ENCODE measurements at regions not wholly inside any gene's neighbourhood (a gene's known extent, or its start where the extent isn't known, plus 50 kb on each side); places are given as distances from the start of the nearest gene placed in this dataset.
"Not testable (repeated sequence)": the region's sequence is repeated elsewhere in the genome, so short reads cannot be mapped to it uniquely, and the experiment has no call there.

DNA sequence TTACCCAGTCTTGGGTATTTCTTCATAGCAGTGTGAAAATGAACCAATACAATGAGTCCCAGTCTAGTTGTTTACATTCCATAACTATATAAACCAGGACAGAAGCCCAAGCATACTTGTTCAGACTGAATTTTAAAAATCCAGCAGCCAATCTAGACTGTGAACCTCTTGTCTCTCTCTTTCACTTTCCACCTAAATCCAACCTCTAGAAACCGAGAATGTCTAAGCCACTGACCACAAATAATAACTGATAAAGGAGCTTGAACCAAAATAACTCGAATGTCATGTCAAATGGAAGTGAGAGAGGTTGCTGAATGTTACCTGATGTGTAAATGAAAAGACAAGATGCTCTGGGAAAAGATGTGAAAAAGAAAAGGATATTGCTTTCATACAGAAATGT, 544.7 kb downstream of the NLGN4X start:
- no peak for DNase-seq

DNA sequence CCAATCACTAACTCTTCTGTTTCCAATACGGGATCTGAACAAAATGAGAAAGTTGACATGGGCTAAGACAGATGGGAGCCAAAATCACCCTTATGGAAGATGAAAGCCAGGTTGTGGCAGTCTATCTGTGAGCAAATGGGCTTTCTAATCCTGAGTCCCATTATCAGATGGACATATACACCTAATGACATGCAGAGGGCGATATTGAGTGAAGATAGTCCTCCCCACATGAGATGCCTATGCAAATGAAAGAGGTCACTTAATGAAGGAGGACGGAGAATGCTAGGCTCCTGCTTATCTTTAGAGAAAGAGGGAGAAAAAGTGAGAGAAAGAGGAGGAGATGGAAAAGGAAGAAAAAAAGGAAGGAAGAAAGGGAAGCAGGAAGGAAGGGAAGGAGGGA, 547.5 kb downstream of the NLGN4X start:
- DNase-seq: no peak

DNA sequence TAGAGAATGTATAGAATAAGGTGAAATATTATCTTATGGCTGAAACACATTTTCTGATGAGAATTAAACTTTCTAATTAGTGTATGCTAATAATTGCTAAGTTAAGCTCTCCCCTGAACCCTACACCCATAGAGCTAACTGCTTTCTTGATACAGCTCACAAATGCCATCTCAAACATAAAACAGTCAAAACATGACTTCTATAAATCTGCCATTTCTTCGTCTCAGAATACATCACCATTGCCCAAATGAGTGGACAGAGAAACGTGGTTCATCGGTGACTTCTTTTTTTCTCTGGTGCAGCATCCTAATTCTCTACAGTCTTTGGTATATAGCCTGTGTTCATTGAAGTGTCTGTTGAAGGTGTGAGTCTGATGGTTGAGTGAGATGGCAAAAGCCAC, 554.6 kb downstream of the NLGN4X start:
- no peak for DNase-seq

DNA sequence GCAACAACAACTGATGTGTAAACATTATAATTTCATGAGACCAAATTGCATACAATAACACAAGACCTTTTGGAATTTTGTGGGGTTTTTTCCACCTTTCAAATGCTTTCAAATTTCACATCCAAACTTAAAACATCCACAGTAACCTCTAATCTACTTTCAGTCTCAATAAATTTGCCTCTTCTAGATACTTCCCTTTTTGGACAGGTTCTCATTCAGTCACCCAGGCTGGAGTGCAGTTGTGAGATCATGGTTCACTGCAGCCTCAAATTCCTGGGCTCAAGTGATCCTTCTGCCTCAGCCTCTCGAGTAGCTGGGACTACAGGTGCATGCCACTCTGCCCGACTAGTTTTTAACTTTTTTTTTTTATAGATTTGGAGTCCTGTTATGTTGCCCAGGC, 556.6 kb downstream of the NLGN4X start:
- DNase-seq: no peak

DNA sequence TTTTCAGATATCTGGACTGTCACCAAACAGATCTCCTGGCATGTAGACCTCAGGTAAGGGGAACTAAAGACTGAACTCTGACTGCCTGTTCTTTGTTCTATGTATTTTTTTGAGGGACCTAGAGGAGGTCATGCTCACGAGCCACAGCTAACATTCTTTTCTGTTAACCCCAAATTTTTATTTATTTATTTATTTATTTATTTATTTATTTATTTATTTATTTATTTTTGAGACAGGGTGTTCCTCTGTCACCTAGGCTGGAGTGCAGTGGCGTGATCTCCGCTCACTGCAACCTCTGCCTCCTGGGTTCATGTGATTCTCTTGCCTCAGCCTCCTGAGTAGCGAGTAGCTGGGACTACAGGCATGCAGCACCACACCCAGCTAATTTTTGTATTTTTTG, 562.0 kb downstream of the NLGN4X start:
- not testable (repeated sequence) for DNase-seq

DNA sequence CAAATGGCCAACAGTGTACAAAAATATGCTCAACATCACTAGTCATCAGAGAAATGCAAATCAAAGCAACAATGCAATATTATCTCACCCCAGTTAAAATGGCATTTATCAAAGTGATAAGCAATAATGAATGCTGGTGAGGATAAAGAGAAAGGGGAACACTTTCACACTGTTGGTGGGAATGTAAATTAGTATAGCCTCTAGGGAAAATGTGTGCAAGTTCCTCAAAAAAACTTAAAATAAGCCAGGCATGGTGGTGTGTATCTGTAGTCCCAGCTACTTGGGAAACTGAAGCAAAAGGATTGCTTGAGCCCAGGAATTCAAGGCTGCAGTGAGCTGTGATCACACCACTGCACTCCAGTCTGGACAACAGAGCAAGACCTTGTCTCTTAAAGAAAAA, 572.1 kb downstream of the NLGN4X start:
- DNase-seq: no peak

DNA sequence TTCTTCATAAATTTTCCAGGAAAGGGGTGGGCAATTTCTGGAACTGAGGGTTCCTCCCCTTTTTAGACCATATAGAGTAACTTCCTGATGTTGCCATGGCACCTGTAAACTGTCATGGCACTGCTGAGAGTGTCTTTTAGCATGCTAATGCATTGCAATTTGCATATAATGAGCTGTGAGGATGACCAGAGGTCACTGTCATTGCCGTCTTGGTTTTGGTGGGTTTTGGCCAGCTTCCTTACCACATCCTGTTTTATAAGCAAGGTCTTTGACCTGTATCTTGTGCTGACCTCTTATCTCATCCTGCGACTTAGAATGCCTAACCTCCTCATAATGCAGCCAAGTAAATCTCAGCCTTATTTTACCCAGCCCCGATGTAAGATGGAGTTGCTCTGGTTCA, 577.8 kb downstream of the NLGN4X start:
- DNase-seq: no peak

DNA sequence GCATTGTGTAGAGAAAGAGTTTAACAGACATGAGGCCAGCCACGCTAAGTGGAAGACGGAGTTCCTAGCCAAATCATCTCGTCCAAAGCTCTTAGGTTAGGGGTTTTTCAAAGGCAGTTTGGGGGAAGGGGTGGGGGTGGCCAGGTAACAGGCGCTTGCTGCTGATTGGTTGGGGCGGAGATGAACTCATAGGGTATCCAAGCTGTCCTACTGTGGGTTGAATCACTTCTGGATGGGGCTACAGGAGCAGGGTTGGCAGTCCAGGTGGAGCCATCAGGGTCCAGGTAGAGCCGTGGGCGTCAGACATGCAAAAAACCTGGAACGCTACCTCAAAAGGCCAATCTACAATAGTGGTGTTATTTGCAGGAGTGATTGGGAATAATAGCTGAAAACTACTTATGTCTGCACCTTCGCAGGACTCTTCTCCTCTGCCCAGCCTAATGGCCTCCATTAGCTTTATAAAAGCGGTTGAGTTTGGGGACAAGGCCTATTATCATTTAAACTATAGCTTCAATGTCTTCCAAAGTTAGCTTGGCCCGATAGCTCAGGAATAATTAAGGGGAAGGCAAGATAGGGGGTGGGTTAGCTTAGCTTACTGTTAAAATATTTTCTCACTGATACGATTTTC, 579.6 kb downstream of the NLGN4X start:
- DNase-seq: no peak

DNA sequence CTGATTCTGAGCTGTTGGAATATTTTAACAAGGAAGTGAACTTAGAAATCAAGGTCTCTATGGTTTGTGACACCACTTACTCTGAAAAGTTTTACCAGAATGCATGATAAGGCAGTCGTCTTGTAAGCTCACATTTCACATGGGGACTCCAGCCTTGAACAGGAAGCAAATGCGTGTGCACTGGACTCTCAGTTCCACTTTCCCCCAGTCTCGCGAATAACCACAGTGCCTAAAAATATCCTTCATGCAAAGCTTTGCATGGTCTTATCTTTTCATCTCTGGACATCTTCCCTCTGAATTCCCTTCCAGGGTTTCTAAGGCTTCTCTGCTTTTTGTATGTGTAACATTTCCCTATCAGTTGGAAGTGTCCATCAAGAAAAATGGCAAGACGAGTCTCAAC, 581.8 kb downstream of the NLGN4X start:
- DNase-seq: no peak

DNA sequence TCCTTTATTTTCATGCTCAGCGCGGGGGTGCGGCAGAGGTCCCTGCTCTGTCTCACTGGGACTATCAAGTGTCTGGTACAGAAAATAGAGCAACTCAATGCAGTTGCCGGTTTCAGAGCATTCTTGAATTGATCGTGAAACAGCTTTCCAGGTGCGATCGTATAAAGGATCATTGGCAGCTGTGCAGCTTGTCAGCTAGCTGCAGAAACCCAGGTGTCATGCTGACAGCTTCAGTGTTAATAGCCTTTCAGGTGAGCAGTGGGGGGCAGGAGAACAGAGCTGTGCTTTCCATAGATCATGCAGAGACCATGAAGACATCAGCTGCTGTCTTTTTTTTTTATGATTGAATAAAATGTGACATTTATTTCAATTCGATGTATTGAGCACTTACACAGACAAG, 583.9 kb downstream of the NLGN4X start:
- no peak for DNase-seq

DNA sequence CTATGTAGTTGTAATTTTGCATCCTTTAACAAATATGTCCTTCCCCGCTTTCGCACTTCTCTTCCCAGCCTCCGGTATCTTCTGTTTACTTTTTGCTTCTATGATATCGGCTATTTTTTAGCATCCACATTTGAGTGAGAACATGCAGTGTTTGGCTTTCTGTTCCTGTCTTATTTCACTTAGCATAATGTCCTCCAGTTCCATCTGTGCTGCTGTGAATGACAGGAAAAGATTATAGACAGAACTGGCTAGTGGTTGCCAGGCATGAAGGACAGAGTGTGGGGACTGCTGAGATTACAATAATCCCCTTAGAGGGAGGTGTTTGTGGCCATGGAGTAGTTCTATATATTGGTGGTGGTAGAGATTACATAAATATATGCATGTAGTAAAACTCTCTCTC, 588.6 kb downstream of the NLGN4X start:
- DNase-seq: no peak

DNA sequence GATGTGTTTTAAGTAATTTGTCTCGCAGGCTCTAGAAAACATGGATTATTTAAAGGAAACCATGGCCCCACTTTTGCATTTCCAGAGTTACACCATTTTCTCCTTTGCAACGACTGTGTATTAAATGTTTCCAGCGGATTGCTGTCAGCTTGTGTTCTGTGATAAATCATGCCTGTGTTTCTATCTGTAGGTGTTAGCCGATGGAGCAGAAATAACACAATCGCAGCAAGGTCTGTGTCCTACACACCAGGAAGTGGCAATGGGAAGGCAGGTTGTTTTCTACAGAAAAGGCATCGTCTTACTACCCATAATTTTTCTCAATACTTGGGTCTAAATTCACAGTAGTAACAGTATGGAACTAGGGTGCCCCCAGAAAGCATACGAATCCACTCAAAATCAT, 590.1 kb downstream of the NLGN4X start:
- no peak for DNase-seq

DNA sequence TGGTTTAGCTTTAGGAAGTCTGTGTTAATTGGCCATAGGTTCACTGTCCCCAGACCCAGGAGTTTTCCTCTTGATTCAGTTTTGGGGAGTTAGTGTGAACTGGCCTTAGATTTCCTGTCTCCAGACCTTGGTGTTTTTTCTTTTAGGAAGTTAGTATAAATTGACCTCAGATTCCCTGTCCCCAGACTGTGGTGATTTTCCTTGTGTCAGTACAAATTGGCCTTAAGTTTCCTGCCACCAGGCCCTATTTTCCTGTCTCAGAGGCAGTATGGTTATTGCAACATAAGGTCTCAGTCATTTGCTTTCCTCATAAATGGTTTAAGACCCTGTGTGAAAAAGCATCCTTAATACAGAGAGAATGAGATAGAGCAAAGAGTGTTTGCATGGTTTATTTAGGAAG, 595.8 kb downstream of the NLGN4X start:
- no peak for DNase-seq

DNA sequence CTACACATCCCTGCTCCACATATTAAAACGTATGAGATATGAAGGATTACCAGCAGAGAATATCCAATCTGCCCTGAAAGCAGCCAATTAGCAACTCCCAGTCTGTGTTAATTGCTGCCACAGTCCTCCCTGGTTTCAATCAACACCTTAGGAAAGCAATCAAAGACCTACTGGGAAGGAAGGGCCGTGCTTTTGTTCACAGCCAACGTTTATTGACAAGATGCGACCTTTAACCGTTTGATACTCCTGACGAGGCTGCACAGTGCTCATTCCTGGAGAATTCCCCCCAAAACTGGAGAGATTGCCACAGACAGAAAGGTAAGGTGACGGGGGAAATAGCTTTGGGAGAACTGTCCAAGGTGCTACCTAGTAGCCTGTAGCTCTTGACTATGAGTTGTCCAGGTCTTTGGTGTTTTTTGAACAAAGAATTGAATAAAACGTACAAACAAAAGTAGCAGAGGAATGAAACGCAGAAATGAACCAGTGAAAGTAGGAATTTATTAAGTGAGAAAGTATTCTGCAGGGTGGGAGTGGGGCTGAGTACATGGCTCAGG, 596.5 kb downstream of the NLGN4X start:
- no peak for DNase-seq

DNA sequence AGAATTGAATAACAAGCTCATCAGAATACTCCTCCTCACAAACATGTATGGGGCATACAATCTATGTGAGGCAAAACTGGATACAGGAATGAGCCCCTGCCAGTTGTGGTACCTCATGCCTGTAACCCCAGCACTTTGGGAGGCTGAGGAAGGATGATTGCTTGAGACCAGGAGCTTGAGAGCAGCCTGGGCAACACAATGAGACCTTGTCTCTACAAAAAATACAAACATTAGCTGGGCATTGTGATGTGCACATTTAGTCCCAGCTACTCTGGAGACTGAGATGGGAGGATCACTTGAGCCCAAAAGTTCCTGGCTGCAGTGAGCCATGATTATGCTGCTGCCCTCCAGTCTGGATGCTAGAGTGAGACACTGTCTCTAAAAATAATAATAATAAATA, 611.0 kb downstream of the NLGN4X start:
- DNase-seq: no peak

DNA sequence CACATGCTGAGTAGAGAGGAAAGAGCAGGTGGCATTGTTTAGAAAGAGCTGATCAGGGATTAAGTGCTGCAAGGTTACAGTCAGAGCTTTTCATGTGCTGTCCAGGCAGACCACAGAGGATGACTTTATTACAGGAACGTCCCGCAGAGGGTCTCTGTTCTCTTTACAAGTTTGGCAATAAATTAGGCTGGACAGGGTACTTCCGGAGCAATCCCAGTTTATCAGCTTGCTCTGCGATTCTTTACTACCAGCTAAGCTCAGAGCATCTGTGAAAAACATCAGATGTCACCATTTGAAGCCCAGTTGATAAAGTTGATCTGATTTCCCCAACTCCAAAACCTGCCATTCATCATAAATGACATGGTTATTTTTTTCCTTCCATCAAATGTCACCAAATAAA, 633.1 kb downstream of the NLGN4X start:
- DNase-seq: no peak

DNA sequence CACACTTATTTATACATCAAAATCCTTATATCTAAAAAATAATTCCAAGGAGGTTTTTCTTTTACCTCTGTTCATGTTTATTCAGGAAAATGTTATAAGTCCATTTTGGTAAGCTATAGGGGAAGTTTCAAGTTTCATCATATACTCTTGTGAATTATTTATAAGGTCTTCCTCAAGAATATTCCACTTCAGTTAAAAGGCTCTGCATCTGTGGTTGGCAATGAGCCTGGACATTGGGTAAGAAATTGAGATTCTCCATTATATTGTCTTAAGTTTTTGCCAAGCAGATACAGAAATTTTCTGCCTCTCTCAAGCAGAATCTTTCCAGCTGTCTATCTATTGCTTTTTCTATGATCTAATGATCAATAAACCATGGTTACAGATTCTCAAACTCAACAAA, 641.9 kb downstream of the NLGN4X start:
- no peak for DNase-seq

DNA sequence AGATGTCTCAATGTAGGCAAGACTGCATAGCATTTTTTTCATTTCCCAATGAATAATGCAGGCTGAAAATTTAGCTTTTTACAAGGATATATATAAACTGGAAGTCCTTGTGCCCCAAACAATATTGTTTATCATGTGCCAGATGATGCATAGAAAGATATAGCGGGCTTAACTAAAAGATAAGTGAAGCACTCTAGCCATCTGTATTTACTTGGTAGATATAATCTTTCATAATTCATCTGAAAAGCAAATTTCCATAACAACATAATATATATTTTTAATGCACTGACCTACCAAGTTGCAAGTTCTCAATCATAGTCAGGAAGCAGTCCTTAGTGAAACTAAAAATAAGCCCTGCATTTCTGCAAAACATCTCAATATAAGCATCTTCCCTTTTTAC, 653.3 kb downstream of the NLGN4X start:
- DNase-seq: no peak

DNA sequence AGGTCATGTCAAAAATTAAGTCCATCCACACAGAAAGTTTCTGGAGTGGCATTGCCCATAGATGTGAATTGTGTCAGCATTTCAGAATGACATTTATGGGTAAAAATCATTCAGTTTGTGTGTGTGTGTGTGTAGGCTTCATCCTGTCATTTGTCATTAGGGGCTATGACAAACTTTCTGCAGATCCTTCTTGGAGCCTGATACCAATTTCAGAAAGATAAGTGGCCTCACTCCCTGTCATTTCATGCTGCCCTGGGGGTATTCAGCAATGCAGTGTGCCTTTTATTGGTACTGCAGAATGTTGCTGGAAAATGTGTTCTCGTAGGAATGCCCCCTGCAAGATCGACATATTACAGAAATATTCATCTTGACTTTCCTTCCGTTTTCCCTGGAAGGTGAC, 659.7 kb downstream of the NLGN4X start:
- no peak for DNase-seq

DNA sequence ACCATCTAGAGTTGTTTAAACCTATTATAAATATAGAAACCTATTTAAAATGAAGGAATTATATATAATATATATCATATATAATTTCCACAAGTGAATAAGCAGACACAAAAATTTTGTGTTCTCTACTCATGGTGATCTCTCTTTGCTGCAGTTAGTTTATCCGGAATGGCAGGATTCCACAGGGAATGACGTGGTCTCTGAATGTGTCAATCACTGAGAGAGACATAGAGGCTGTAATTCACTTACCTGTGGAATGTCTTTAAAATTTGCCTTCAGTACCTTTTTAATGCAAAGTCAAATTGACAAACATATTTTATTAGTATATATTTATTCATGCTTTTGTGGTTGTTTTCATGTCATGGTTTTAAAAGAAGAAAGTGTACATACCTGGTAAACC, 669.3 kb downstream of the NLGN4X start:
- DNase-seq: no peak

DNA sequence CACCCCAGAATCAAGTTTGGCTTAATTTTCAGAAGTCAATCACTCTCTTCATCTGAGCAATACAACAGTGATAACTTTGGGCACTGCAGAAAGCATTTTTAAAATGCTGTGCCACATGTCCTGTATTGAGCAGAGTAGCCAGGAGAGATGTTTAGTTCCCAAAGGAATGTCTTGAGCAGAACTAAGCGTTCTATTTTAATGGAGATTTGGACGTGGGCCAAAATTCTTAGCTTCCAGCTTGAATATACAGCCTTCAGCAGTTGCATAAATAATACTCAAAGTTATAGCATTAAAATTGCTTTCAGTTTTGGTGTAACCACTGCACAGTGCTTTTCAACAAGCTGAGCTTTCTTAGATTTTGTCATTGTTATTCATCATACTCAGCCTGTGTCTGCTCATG, 679.2 kb downstream of the NLGN4X start:
- no peak for DNase-seq

DNA sequence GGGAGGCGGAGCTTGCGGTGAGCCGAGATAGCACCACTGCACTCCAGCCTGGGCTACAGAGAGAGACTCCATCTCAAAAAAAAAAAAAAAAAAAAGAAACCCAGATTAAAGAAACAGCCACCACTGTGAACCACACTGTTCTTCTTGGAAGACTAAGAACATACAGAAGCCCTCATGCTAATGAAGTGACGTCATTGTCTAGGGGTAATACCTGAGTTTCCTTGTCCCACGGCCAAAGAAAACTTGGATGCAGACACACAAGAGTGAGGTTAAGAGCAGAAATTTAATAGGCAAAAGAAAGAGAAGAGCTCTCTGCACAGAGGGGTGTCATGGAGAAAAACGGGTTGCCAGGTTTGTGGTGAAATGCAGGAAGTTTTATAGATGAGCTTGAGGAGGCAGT, 691.6 kb downstream of the NLGN4X start:
- DNase-seq: no peak

DNA sequence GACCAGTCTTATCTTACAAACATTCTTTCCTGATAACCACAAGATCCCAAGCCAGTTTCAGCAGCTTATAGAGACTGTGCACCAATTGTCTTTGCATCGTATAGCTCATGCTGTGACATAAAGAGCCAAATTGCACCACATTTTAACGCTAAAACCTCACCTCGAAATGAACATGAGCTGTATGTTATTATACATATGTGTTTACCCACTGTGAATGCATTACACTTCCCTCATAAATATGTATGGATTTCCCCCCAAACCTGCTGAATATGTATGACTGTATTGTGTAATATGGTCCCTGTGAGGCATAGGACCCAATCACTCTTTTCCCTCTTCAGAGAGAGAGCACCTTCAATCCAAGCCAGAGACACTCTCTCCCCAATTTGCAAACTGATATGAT, 692.4 kb downstream of the NLGN4X start:
- no peak for DNase-seq

DNA sequence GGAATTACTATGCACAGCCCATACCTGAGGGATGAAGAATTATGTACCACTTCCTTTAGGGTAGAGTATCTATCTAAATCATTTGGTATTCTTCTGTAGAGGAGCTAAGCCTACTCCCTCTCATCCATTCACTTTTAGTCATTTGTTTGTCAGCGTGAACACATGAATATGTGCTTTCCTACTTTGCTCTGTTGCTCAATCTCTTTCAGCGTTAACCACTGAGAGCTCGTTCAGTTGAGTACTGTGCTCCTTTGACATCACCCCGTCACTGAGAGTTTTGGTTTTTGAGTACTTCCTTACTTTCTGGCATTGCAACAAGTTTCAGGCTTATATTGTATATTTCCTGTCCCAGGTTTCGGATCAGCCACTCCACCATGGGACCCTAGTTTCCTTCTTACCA, 700.6 kb downstream of the NLGN4X start:
- no peak for DNase-seq

DNA sequence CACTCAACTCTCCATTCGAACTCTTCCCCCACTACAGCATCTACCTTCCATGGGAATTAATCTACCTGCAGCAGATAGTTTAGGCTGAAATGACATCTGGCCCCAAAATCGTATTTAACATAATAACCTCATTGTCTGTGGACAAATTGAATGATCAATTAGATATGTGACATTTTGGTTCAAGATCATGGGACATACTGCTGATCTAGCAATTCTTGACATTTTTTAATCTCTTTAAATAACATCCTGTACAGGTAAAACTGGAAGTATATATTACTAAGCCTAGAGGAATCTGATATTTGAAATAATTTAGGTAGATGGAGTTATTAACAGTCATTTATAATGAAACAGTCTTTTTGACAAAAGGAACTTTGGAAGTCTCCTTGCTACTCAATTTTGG, 702.5 kb downstream of the NLGN4X start:
- no peak for DNase-seq
